ENCODE measurements at regions not wholly inside any gene's neighbourhood (a gene's known extent, or its start where the extent isn't known, plus 50 kb on each side); places are given as distances from the start of the nearest gene placed in this dataset.

- DNase-seq: no peak
Measured at GRCh38 chr15:46450112-46450809, 815.4 kb downstream of the SQOR start.

- DNase-seq: no peak
Measured at GRCh38 chr15:46450810-46451182, 816.0 kb downstream of the SQOR start.

GRCh38 chr15:46452297-46452820 is 817.5 kb downstream of the SQOR start:
- DNase-seq: no peak

GRCh38 chr15:46456456-46456855 is 821.6 kb downstream of the SQOR start:
- DNase-seq: no peak

GRCh38 chr15:46460431-46461094 is 825.7 kb downstream of the SQOR start:
- no peak for DNase-seq

GRCh38 chr15:46461416-46461815 is 826.6 kb downstream of the SQOR start:
- DNase-seq: no peak

- DNase-seq: no peak
Measured at GRCh38 chr15:46467041-46467440, 832.2 kb downstream of the SQOR start.

- no peak for DNase-seq
Measured at GRCh38 chr15:46471096-46471495, 836.3 kb downstream of the SQOR start.

GRCh38 chr15:46489276-46489675 is 854.4 kb downstream of the SQOR start:
- no peak for DNase-seq

- no peak for DNase-seq
Measured at GRCh38 chr15:46496491-46497115, 861.8 kb downstream of the SQOR start.

GRCh38 chr15:46502667-46503066 is 867.8 kb downstream of the SQOR start:
- no peak for DNase-seq

GRCh38 chr15:46518381-46518780 is 883.6 kb downstream of the SQOR start:
- no peak for DNase-seq

GRCh38 chr15:46523701-46524100 is 888.9 kb downstream of the SQOR start:
- no peak for DNase-seq

- no peak for DNase-seq
Measured at GRCh38 chr15:46525984-46526725, 891.3 kb downstream of the SQOR start.

- no peak for DNase-seq
Measured at GRCh38 chr15:46526726-46527110, 891.9 kb downstream of the SQOR start.

- DNase-seq: no peak
Measured at GRCh38 chr15:46543626-46544025, 908.8 kb downstream of the SQOR start.

GRCh38 chr15:46548989-46549388 is 914.2 kb downstream of the SQOR start:
- no peak for DNase-seq

- no peak for DNase-seq
Measured at GRCh38 chr15:46552316-46552715, 917.5 kb downstream of the SQOR start.

GRCh38 chr15:46555547-46555946 is 920.7 kb downstream of the SQOR start:
- no peak for DNase-seq

GRCh38 chr15:46556010-46556409 is 921.2 kb downstream of the SQOR start:
- DNase-seq: no peak

GRCh38 chr15:46556559-46557379 is 921.9 kb downstream of the SQOR start:
- DNase-seq: no peak

- DNase-seq: no peak
Measured at GRCh38 chr15:46567968-46568367, 933.1 kb downstream of the SQOR start.

GRCh38 chr15:46569781-46570180 is 935.0 kb downstream of the SQOR start:
- DNase-seq: no peak

All from NCI-H1092 treated with DMSO at 0.1 percent for 48 hours (cell line).